SU-DHL-6 (cell line): ENCODE measurements at regions not wholly inside any gene's neighbourhood (a gene's known extent, or its start where the extent isn't known, plus 50 kb on each side); places are given as distances from the start of the nearest gene placed in this dataset.

Source experiments
- EZH2phosphoT487 ChIP-seq: fragments of 200-600 bp; sonication (generic), shearing (Covaris generic); conservative IDR thresholded peaks from 2 replicates; pipeline ENCODE4 v1.6.1; 2018; ENCODE audit warnings: mild to moderate bottlenecking, antibody characterized with exemption, low read length, moderate library complexity, mixed read lengths
- TF ChIP-seq, protein P1 (sequence below): fragments of 200-600 bp; sonication (generic); IDR thresholded peaks from one replicate; pipeline ENCODE4 v1.5.1; 2017; ENCODE audit warnings: antibody characterized with exemption, mild to moderate bottlenecking, low read length, moderate library complexity; ENCODE audit not compliant: insufficient read depth, poor library complexity, severe bottlenecking

DNA sequence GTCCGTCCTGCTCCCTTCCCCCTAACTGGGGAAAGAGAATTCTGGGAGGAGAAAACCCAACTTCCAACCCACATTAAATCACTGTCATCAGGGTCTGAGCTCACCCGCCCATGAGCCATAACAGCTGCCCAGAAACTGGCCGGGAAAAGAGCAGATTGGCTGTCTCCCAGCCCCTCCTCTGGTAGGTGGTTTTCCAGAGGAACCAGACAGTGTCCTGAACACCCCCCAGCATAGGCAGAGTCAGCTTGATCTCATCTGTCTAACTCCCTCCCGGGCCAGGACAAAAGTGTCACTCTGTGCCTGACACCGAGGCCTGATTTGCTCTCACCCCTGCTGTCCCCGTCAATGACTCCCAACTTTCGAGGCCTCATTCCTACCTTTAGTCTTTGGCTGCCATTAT lies 197.0 kb downstream of the AXIN2 start:
- TF ChIP-seq, protein P1, sequence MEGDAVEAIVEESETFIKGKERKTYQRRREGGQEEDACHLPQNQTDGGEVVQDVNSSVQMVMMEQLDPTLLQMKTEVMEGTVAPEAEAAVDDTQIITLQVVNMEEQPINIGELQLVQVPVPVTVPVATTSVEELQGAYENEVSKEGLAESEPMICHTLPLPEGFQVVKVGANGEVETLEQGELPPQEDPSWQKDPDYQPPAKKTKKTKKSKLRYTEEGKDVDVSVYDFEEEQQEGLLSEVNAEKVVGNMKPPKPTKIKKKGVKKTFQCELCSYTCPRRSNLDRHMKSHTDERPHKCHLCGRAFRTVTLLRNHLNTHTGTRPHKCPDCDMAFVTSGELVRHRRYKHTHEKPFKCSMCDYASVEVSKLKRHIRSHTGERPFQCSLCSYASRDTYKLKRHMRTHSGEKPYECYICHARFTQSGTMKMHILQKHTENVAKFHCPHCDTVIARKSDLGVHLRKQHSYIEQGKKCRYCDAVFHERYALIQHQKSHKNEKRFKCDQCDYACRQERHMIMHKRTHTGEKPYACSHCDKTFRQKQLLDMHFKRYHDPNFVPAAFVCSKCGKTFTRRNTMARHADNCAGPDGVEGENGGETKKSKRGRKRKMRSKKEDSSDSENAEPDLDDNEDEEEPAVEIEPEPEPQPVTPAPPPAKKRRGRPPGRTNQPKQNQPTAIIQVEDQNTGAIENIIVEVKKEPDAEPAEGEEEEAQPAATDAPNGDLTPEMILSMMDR = no peak
- no peak for TF ChIP-seq EZH2phosphoT487
